ENCODE measurements at regions not wholly inside any gene's neighbourhood (a gene's known extent, or its start where the extent isn't known, plus 50 kb on each side); places are given as distances from the start of the nearest gene placed in this dataset.

- TF ChIP-seq CTCF (IDR thresholded peaks at IDR 0.05) (no peak), POLR2A (IDR thresholded peaks at IDR 0.05) (no peak), EP300 (IDR thresholded peaks at IDR 0.05) (no peak)
These were observed 150.5 kb downstream of the CRPPA start for GRCh38 chr7:16270844-16271243.

Measured in tibial nerve (tissue), 4 donors.